GM18907 (cell line): ENCODE measurements at regions not wholly inside any gene's neighbourhood (a gene's known extent, or its start where the extent isn't known, plus 50 kb on each side); places are given as distances from the start of the nearest gene placed in this dataset.

ENCODE experiments used
- ATAC-seq: cut with Tn5 transposase; IDR thresholded peaks from one replicate; pipeline ENCODE4 v1.9.1; 2021; ENCODE audit warnings: mild to moderate bottlenecking, moderate library complexity; ENCODE audit not compliant: unreplicated experiment

DNA sequence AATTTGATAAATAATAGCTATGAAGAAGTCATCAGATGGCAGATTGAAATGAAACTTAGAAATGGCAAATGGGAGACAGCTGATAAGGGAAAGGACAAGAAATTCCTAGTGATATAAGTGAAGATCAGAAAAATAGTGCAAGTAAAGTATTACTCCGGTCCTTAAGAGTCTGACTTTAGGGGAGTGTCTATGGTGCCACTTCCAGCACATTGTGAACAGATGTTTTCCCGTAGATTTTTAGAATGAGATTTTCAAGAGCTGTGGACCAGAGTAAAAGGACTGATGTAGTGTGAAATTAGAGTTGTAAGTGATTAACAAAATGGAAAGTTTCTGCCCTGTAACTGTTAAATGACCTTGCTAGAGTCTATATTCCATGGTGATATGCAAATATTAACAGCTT lies 974.8 kb upstream of the TENM4 start:
- ATAC-seq: no peak

GRCh38 chr11:80414181-80415165 lies 973.6 kb upstream of the TENM4 start:
- no peak for ATAC-seq

DNA sequence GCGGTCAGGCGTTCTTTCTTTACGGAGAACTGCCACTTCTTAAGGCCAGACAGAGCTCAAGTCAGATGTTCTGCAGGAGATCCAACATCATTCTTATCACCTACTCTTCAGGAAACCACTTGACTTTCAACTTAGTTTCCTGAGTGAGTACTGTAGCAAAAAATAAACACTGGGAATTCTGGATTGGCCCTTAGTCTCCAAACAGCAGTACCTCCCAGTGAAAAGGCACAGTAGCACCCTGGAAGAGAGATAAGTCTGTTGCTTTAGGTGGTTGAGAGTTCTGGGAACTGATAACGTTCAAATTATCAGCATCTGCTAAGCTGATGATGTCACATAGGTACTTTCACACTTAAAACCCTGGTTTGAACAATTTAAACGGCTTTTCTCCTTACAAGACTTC lies 971.8 kb upstream of the TENM4 start:
- ATAC-seq: no peak

- ATAC-seq: no peak
Observed at GRCh38 chr11:80393210-80393609, 952.4 kb upstream of the TENM4 start.

DNA sequence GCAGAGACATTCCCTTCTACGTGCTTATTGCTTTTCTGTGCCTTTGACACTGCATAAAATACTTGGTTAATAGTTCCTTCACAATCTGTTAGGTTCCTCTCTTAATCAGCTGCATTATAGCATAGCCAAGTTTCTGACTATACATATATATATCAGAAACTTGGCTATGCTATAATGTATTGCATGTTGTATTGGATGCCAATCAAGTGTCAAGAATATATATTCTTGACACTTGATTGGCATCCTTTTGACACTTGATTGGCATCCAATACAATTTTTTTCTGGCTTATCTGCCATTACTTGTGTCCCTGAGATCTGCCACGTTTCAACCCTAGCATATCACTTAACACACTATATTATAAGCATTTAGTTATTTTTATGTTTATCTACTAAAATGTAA lies 949.7 kb upstream of the TENM4 start:
- no peak for ATAC-seq

GRCh38 chr11:80388536-80388935 lies 947.7 kb upstream of the TENM4 start:
- ATAC-seq: no peak

GRCh38 chr11:80388130-80388529 lies 947.3 kb upstream of the TENM4 start:
- no peak for ATAC-seq

- ATAC-seq: no peak
Observed at GRCh38 chr11:80383655-80384054, 942.8 kb upstream of the TENM4 start.

DNA sequence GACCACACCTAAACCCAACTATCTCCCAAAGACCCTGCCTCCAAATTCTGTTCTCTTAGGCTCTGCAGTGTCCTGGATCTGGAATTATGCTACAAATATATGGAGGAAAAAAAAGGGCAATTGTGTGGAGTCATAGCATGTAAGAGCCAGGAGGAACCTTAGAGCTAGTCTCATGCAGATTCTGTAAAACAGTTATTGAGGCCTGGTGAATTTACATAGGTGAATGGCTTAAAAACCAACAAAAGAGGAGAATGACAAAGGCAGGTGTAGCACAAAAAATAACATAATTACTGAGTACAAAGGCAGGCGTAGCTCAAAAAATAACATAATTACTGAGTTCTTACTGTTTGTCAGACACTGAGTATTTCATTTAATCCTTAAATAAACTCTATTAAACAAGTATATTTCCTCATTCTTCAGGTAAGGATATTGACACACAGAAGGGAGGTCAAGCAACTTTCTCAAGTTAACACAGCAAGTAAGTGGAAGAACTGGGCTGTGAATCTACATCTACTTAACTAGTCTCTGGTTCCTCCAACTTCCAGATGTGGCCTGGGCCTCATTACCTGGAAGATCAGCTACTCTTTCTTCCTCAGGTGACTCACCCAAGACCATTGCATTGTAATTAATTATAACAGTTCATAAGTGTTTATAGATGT lies 938.9 kb upstream of the TENM4 start:
- ATAC-seq: no peak

- no peak for ATAC-seq
Observed at GRCh38 chr11:80371931-80372330, 931.1 kb upstream of the TENM4 start.

DNA sequence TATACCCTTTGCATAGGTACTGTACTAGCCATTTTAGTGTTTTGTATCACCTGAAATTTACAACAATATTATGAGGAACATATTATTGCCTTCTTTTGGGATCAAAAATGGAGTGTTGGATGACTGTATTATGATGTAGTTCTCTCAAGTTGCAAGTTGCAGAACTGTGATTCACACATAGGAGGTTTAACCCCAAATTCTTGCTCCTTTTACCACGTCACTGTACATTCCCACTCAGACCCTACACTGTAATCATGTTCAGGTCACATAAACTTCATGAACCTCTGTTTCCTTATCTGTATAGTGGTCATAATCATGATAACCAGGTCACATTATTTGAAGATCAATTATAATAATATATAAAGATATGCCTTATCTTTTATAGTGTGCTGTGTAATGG lies 925.1 kb upstream of the TENM4 start:
- no peak for ATAC-seq

DNA sequence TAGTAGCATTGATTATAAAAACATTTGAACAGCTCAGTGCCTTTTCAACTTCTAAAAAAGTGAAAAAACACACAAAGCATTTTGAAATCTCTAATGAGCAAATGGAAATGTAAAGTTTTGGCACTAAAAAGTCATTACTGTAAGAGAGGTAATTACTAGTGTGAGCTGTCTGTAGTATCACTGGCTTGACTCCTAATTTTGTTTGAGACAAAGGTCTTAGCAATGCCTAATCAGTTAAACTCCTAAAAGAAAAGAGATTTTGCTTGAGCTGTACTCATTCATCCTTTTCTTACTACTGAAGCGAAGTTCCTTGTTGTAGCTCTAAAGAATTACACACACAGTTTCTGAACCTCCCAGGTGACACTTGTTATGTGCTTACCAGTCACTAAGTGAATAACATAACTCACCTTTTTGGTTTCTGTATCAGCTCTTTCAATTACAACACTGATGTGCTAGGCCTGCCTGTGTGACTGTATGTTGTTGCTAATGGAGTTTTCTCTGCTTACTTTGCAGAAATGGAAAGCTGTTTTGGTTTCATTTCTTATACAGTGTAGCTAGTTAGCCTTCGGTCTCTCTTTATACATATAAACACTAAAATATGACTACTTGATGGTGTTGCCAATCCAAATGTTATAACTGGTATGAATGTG lies 924.4 kb upstream of the TENM4 start:
- ATAC-seq: peak; percentile 51

- ATAC-seq: no peak
Observed at GRCh38 chr11:80362563-80363340, 921.9 kb upstream of the TENM4 start.

DNA sequence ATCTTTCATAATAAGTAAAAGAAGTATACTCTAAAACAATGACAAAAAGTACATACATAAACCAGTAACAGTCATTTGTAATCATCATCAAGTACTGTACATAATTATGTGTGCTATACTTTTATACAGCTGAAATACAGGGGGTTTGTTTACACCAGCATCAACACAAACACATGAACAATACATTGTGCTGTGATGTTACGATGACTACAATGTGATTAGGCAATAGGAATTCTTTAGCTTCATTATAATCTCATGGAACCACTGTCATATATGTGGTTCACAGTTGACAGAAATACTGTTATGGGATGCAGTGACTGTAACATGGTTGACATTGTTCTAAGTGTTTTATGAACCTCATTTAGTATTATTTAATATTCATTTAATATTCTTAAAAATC lies 914.4 kb upstream of the TENM4 start:
- ATAC-seq: no peak

- ATAC-seq: no peak
Observed at GRCh38 chr11:80350541-80350940, 909.7 kb upstream of the TENM4 start.

DNA sequence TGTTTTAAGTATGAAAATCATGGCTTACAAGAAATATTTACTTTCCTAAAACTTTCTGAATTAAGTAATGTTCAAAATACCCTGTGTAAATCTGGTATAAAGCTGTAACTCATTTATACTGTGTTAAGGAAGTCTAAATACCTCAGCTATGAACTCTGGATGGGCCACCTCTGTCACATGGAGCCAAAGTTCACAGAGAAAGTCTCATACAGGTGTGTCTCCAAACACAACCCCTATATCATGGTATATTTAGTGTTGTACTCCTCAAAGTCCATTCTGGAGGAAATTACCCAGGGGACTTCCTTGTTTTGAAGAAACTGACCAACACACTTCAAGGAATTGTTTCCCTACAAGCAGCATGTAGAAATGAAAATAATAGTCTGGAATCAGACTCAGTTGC lies 909.2 kb upstream of the TENM4 start:
- ATAC-seq: no peak

DNA sequence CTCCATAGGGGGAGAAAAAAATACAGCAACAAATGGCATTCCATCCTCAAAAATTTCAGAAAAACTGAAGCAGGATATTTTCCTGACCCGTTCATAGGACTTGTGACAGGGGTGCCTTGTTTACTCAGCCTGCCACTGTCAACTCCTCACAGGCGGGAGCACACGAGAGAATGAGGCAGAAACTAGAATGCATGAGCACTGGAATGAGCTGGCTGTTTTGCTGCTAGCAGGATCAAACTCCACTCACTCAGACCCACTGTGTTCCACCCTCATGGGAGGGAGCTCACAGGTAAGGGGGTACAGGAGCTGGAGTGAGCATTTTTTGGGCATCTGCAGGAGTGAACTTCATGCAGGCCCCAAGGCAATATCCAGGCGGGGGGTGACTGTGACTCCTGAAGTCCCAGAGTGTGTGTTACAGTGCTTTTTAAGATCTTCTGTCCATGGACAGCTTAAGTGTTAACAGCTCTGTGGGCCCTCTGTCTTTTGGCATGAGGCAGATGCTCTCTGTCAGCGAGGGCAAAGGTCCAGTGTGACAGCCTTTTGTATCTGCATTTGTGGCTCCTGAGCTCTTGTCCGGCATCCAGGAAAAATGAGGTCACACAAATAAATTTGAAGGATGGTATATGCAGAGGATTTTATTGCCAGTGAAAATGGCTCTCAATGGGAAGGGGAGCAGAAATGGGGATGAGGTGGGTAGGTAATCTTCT lies 905.7 kb upstream of the TENM4 start:
- no peak for ATAC-seq

DNA sequence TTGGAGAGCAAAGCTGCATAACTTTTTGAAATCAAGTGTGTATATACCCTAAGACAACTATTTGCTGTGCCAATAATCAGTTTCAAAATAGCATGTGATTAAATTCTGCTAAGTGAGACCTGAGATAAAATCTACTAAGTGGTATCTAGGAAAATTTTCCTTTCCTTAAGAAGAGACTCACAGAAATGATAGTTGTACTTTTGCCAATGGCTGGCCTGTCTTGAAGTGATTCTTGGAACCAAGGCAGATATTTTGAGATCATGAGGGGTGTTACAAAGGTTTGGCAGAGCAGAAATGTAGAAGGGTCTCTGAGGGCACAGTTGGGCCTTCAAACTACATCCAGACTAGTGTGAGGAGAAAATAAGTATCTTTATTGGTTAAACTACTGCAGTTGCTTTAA lies 902.6 kb upstream of the TENM4 start:
- ATAC-seq: no peak

GRCh38 chr11:80338231-80338630 lies 897.4 kb upstream of the TENM4 start:
- ATAC-seq: no peak

GRCh38 chr11:80331694-80332093 lies 890.9 kb upstream of the TENM4 start:
- no peak for ATAC-seq
